ENCODE measurements at regions not wholly inside any gene's neighbourhood (a gene's known extent, or its start where the extent isn't known, plus 50 kb on each side); places are given as distances from the start of the nearest gene placed in this dataset.
A peak's percentile ranks its signal among the peaks of the same experiment; 100 is the strongest.

DNA sequence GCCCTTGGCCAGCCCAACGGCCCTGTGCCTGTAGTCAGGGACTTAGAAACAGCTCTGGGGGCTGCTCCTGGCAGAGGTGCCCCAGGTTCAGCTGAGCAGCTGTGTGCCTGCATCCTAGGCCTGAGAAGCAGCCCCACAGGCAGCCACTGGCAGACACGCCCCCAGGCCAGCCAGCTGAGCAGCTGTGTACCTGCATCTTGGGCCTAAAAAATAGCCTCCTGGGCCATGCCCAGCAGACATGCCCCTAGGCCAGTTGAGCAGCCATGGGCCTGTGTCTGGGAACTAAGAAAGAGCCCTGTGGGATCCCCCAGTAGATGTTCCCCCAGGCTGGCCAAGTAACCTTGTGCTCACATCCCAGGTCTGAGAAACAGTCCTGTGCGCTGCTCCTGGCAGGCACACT, 64.0 kb downstream of the TBR1 start (continued):
- TF ChIP-seq ELF2 (CRISPR knock-in tag; IDR thresholded peaks at IDR 0.05): no peak
- no peak for TF ChIP-seq ZNF253 (CRISPR knock-in tag; conservative IDR thresholded peaks at IDR 0.05)

DNA sequence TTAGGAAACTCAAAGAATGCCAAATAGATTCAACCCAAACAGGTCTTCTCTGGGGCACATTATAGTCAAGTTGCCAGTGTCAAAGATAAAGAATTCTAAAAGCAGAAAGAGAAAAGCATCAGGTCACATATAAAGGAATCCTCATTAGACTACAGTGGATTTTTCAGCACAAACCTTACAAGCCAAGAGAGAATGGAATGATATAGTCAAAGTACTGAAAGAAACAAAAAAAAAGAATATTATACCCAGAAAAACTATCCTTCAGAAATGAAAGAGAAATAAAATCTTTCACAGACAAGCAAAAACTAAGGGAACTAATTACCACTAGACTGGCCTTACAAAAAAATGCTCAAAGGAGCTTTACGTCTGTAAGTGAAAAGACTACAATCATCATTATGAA, 65.5 kb downstream of the TBR1 start:
- no TSS peak for BruUV-seq (replicated peaks)
- Histone ChIP-seq H3K4me3 (no peak overlapping the region), H3K36me3 (ENCODE audit: control insufficient read depth, insufficient read depth, low read length) (no peaks in the 10 kb centered on the region), H3K9me1 (ENCODE audit: control insufficient read depth, insufficient read depth, low read length) (no peaks in the 10 kb centered on the region), H3K4me2 (ENCODE audit: insufficient read depth, low read length) (no peak overlapping the region), H3K27ac (ENCODE audit: extremely low read depth, low read depth, low read length) (no peak overlapping the region), H3K9ac (ENCODE audit: insufficient read depth in 1 of 2, low read depth in 2 of 2, low read length in 2 of 2) (no peak overlapping the region), H3K9me3 (replicated peaks; ENCODE audit: control insufficient read depth, insufficient read depth, low read depth, low read length) (no peaks in the 10 kb centered on the region), H3K79me2 (ENCODE audit: control insufficient read depth, insufficient read depth, low read length) (no peaks in the 10 kb centered on the region), H4K20me1 (replicated peaks; ENCODE audit: control insufficient read depth, insufficient read depth, low read length) (no peaks in the 10 kb centered on the region), H3K4me1 (replicated peaks in 1 of 2; ENCODE audit: control insufficient read depth in 2 of 2, insufficient read depth in 2 of 2, low read length in 2 of 2) (no peaks in the 10 kb centered on the region), H2AFZ (ENCODE audit: low read depth, low read length) (no peak overlapping the region), H3K27me3 (ENCODE audit: control insufficient read depth in 2 of 2, insufficient read depth in 2 of 2, low read length in 2 of 2) (no peaks in the 10 kb centered on the region)
- POLR2A ChIA-PET: no interaction called here
- DNase-seq (ENCODE audit: extremely low read depth in 1 of 4, low spot score in 3 of 4): no peak
- intact Hi-C loops (cut with micrococcal nuclease) (no loop called here), in situ Hi-C loops (cut with MboI) (no loop called here)
- no peak for ATAC-seq
- WGBS (ENCODE audit: insufficient coverage, low coverage, missing lambda C conversion rate): 4% methylated on average over 1 of the region's 1 CpG
- TF ChIP-seq, protein P1, sequence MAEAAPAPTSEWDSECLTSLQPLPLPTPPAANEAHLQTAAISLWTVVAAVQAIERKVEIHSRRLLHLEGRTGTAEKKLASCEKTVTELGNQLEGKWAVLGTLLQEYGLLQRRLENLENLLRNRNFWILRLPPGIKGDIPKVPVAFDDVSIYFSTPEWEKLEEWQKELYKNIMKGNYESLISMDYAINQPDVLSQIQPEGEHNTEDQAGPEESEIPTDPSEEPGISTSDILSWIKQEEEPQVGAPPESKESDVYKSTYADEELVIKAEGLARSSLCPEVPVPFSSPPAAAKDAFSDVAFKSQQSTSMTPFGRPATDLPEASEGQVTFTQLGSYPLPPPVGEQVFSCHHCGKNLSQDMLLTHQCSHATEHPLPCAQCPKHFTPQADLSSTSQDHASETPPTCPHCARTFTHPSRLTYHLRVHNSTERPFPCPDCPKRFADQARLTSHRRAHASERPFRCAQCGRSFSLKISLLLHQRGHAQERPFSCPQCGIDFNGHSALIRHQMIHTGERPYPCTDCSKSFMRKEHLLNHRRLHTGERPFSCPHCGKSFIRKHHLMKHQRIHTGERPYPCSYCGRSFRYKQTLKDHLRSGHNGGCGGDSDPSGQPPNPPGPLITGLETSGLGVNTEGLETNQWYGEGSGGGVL (CRISPR knock-in tag; IDR thresholded peaks at IDR 0.05): no peak
- TF ChIP-seq ZFP1 (CRISPR knock-in tag; IDR thresholded peaks at IDR 0.05) (peak; percentile 64; the same call in 1 of the 2 replicates), RFX1 (IDR thresholded peaks at IDR 0.05) (no peak)
- TF ChIP-seq, protein P2, sequence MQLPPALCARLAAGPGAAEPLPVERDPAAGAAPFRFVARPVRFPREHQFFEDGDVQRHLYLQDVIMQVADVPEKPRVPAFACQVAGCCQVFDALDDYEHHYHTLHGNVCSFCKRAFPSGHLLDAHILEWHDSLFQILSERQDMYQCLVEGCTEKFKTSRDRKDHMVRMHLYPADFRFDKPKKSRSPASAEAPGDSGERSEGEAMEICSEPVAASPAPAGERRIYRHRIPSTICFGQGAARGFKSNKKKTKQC (CRISPR knock-in tag; IDR thresholded peaks at IDR 0.05): no peak
- CTCF ChIA-PET (ENCODE audit: low intra/inter-chr PET ratio): no interaction called here
- FAIRE-seq: no peak
